NT2/D1 (cell line): ENCODE measurements at regions not wholly inside any gene's neighbourhood (a gene's known extent, or its start where the extent isn't known, plus 50 kb on each side); places are given as distances from the start of the nearest gene placed in this dataset.

ENCODE experiments used
- SUZ12 ChIP-seq: IDR thresholded peaks from 2 replicates; pipeline ENCODE4 v1.6.1; 2011; ENCODE audit not compliant: insufficient read length, insufficient read depth; ENCODE audit errors: extremely low read depth
- YY1 ChIP-seq: IDR thresholded peaks from 2 replicates; pipeline ENCODE4 v1.6.1; 2011; ENCODE audit not compliant: insufficient read length, insufficient read depth

GRCh38 chr2:224178056-224178455 lies 139.0 kb upstream of the SERPINE2 start:
- TF ChIP-seq YY1 (no peak), SUZ12 (no peak)
